ENCODE measurements at regions not wholly inside any gene's neighbourhood (a gene's known extent, or its start where the extent isn't known, plus 50 kb on each side); places are given as distances from the start of the nearest gene placed in this dataset.

DNA sequence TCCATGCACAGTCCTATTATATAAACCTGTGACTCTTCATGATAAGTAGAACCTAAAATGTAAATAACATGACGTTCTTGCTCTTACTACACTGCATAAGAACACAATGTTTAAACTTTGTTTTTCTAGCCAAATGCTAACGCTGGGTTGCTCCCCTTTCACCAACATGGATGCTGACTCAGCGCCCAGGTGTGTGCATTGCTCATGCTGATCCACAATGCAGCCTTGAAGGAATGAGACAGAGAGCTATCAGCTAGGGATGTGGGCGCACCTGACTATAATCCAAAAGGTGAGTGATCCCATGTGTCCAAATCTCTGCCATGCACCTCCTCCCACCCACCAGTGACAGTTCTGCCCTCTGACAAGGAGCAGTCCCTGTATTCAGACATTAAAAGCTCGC is 235.0 kb downstream of the IRS1 start:
- no peak for ATAC-seq
- CTCF ChIA-PET: no interaction called here

DNA sequence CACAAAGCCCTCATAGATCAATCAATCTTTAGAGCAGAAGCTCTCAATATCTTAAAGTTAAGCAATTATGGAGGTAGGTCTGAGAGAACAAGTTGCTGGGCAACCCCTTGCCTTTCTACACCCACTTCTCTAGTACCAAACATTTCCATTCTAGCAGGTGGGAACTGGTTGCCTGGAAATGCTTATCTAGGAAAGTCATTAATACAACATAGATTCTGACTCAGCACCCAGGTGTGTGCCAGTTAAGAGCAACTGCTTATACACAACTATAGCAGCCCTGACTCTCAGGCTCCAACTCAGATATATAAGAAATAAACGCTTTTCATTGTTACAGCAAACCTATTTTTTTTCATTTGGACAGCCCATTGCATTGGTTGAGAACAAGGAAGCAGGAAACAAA is 237.7 kb downstream of the IRS1 start:
- ChIA-PET POLR2A (no interaction called here), CTCF (no interaction called here)
- FAIRE-seq (no peak), DNase-seq (ENCODE audit: low read depth in 1 of 2, low spot score in 1 of 2) (no peak), ATAC-seq (no peak)
- H3K9me3 ChIP-seq: 0 out of 3 replicates have a peak, but pooled peaks cover 2% of the 10 kb centered on the region
- no peak overlapping the region for H3K27ac ChIP-seq
- H3K4me3 ChIP-seq: no peak overlapping the region
- 74% methylated on average over 1 of the region's 1 CpG for WGBS (ENCODE audit: missing lambda C conversion rate)
- TF ChIP-seq, protein P1, sequence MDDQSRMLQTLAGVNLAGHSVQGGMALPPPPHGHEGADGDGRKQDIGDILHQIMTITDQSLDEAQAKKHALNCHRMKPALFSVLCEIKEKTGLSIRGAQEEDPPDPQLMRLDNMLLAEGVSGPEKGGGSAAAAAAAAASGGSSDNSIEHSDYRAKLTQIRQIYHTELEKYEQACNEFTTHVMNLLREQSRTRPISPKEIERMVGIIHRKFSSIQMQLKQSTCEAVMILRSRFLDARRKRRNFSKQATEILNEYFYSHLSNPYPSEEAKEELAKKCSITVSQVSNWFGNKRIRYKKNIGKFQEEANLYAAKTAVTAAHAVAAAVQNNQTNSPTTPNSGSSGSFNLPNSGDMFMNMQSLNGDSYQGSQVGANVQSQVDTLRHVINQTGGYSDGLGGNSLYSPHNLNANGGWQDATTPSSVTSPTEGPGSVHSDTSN (IDR thresholded peaks at IDR 0.05): no peak
- TF ChIP-seq EHF (CRISPR knock-in tag; IDR thresholded peaks at IDR 0.05): no peak
- TF ChIP-seq EP300 (IDR thresholded peaks at IDR 0.05): no peak
- TF ChIP-seq MAZ (IDR thresholded peaks at IDR 0.05; ENCODE audit: borderline replicate concordance, low read depth, low read length): no peak
- no peak for TF ChIP-seq CEBPB (IDR thresholded peaks at IDR 0.05)
- no peak for TF ChIP-seq RNF2 (IDR thresholded peaks at IDR 0.05; ENCODE audit: borderline replicate concordance, low read depth)
- TF ChIP-seq CHD4 (IDR thresholded peaks at IDR 0.05; ENCODE audit: borderline replicate concordance): no peak
- no peak for TF ChIP-seq MAFK (IDR thresholded peaks at IDR 0.05; ENCODE audit: partially characterized antibody)
- no peak for TF ChIP-seq JUN (IDR thresholded peaks at IDR 0.05)
- no peak for TF ChIP-seq ESRRA (IDR thresholded peaks at IDR 0.05; ENCODE audit: borderline replicate concordance, low read length)
- no peaks in the 10 kb centered on the region for H3K4me1 ChIP-seq
- no peak overlapping the region for H3K4me2 ChIP-seq

More for the DNA sequence above, 235.0 kb downstream of the IRS1 start:
- Histone ChIP-seq H3K9me3 (no peaks in the 10 kb centered on the region), H3K4me3 (no peak overlapping the region), H3K4me2 (no peak overlapping the region), H3K4me1 (no peaks in the 10 kb centered on the region), H3K27ac (no peak overlapping the region)
- DNase-seq (ENCODE audit: low read depth in 1 of 2, low spot score in 1 of 2): no peak
- no peak for FAIRE-seq
- 79% methylated on average over 5 of the region's 5 CpGs for WGBS (ENCODE audit: missing lambda C conversion rate)
- POLR2A ChIA-PET: no interaction called here
- TF ChIP-seq, protein P2, sequence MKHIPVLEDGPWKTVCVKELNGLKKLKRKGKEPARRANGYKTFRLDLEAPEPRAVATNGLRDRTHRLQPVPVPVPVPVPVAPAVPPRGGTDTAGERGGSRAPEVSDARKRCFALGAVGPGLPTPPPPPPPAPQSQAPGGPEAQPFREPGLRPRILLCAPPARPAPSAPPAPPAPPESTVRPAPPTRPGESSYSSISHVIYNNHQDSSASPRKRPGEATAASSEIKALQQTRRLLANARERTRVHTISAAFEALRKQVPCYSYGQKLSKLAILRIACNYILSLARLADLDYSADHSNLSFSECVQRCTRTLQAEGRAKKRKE (CRISPR knock-in tag; IDR thresholded peaks at IDR 0.05; ENCODE audit: low read depth): no peak
- TF ChIP-seq, protein P3, sequence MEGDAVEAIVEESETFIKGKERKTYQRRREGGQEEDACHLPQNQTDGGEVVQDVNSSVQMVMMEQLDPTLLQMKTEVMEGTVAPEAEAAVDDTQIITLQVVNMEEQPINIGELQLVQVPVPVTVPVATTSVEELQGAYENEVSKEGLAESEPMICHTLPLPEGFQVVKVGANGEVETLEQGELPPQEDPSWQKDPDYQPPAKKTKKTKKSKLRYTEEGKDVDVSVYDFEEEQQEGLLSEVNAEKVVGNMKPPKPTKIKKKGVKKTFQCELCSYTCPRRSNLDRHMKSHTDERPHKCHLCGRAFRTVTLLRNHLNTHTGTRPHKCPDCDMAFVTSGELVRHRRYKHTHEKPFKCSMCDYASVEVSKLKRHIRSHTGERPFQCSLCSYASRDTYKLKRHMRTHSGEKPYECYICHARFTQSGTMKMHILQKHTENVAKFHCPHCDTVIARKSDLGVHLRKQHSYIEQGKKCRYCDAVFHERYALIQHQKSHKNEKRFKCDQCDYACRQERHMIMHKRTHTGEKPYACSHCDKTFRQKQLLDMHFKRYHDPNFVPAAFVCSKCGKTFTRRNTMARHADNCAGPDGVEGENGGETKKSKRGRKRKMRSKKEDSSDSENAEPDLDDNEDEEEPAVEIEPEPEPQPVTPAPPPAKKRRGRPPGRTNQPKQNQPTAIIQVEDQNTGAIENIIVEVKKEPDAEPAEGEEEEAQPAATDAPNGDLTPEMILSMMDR (IDR thresholded peaks at IDR 0.05): no peak
- TF ChIP-seq JUN (IDR thresholded peaks at IDR 0.05) (no peak), POLR2AphosphoS2 (conservative IDR thresholded peaks at IDR 0.05; ENCODE audit: low read length) (no peak), FOSB (CRISPR knock-in tag; IDR thresholded peaks at IDR 0.05) (no peak), MAFK (IDR thresholded peaks at IDR 0.05; ENCODE audit: partially characterized antibody) (peak; percentile 84)
- TF ChIP-seq, protein P4, sequence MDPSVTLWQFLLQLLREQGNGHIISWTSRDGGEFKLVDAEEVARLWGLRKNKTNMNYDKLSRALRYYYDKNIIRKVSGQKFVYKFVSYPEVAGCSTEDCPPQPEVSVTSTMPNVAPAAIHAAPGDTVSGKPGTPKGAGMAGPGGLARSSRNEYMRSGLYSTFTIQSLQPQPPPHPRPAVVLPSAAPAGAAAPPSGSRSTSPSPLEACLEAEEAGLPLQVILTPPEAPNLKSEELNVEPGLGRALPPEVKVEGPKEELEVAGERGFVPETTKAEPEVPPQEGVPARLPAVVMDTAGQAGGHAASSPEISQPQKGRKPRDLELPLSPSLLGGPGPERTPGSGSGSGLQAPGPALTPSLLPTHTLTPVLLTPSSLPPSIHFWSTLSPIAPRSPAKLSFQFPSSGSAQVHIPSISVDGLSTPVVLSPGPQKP (IDR thresholded peaks at IDR 0.05; ENCODE audit: low read depth, low read length): no peak

DNA sequence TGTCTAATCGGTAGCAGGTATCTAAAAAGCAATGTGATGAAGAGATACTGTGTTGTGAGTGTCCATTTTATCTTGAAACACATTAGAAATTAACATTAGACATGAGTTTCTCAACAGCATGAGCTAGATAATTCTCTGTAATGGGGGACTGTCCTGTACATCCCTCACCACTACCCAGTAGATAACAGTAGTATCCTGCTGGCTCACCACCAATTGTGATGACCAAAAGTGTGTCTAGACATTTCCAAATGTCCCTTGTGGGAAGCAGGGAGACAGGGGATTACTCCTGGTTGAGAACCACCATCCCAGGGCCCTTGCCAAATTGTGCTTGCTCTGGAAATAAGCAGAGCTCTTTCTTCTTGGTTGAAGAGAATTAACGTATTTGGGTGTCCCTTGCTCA is 239.3 kb downstream of the IRS1 start:
- DNase-seq (ENCODE audit: low read depth in 1 of 2, low spot score in 1 of 2) (no peak), FAIRE-seq (no peak), ATAC-seq (no peak)
- Histone ChIP-seq H3K27ac (no peak overlapping the region), H3K9me3 (0 out of 3 replicates have a peak, but pooled peaks cover 2% of the 10 kb centered on the region), H3K4me2 (no peak overlapping the region), H3K4me1 (no peaks in the 10 kb centered on the region), H3K4me3 (no peak overlapping the region)
- 65% methylated on average over 2 of the region's 2 CpGs for WGBS (ENCODE audit: missing lambda C conversion rate)
- CTCF ChIA-PET: no interaction called here
- POLR2A ChIA-PET: no interaction called here
- TF ChIP-seq HOXB13 (CRISPR knock-in tag; IDR thresholded peaks at IDR 0.05; ENCODE audit: low read depth) (no peak), MAZ (IDR thresholded peaks at IDR 0.05; ENCODE audit: borderline replicate concordance, low read depth, low read length) (no peak), ESRRA (IDR thresholded peaks at IDR 0.05; ENCODE audit: borderline replicate concordance, low read length) (no peak), CBX8 (IDR thresholded peaks at IDR 0.05) (no peak), ZNF302 (CRISPR knock-in tag; IDR thresholded peaks at IDR 0.05) (no peak), JUN (IDR thresholded peaks at IDR 0.05) (no peak), RCOR1 (IDR thresholded peaks at IDR 0.05; ENCODE audit: low read depth, low read length) (no peak), HOXB5 (CRISPR knock-in tag; IDR thresholded peaks at IDR 0.05) (no peak), RAD21 (conservative IDR thresholded peaks at IDR 0.05 in 1 of 2, IDR thresholded peaks at IDR 0.05 in 1 of 2) (no peak), GATA3 (IDR thresholded peaks at IDR 0.05; ENCODE audit: borderline replicate concordance) (no peak), NR3C1 (IDR thresholded peaks at IDR 0.05) (no peak), RARB (CRISPR knock-in tag; IDR thresholded peaks at IDR 0.05) (no peak), EHF (CRISPR knock-in tag; IDR thresholded peaks at IDR 0.05) (no peak)
- TF ChIP-seq, protein P2 (CRISPR knock-in tag; IDR thresholded peaks at IDR 0.05; ENCODE audit: low read depth): no peak
- TF ChIP-seq, protein P5, sequence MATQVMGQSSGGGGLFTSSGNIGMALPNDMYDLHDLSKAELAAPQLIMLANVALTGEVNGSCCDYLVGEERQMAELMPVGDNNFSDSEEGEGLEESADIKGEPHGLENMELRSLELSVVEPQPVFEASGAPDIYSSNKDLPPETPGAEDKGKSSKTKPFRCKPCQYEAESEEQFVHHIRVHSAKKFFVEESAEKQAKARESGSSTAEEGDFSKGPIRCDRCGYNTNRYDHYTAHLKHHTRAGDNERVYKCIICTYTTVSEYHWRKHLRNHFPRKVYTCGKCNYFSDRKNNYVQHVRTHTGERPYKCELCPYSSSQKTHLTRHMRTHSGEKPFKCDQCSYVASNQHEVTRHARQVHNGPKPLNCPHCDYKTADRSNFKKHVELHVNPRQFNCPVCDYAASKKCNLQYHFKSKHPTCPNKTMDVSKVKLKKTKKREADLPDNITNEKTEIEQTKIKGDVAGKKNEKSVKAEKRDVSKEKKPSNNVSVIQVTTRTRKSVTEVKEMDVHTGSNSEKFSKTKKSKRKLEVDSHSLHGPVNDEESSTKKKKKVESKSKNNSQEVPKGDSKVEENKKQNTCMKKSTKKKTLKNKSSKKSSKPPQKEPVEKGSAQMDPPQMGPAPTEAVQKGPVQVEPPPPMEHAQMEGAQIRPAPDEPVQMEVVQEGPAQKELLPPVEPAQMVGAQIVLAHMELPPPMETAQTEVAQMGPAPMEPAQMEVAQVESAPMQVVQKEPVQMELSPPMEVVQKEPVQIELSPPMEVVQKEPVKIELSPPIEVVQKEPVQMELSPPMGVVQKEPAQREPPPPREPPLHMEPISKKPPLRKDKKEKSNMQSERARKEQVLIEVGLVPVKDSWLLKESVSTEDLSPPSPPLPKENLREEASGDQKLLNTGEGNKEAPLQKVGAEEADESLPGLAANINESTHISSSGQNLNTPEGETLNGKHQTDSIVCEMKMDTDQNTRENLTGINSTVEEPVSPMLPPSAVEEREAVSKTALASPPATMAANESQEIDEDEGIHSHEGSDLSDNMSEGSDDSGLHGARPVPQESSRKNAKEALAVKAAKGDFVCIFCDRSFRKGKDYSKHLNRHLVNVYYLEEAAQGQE (IDR thresholded peaks at IDR 0.05): no peak

Data from A549 (cell line).